Endothelial cell of umbilical vein (primary cell): ENCODE measurements at regions not wholly inside any gene's neighbourhood (a gene's known extent, or its start where the extent isn't known, plus 50 kb on each side); places are given as distances from the start of the nearest gene placed in this dataset.

Experiments used
- BruUV-seq: library from RNA; stranded (reverse); fragments of 400-500 nt; replicated peaks from 2 replicates; lab custom pipeline; 2021; lab: Mats Ljungman, UMichigan
- CTCF ChIA-PET: fragments of 300-600, 350-600 bp; sonication (Branson Sonifier 250); formaldehyde crosslinking; loops from one replicate; lab custom pipeline; 2021; ENCODE audit warnings: antibody characterized with exemption, inconsistent platforms; lab: Charles Lee
- POLR2A ChIA-PET: fragments of 300-600, 350-600 bp; sonication (Branson Sonifier 250); formaldehyde crosslinking; loops from one replicate; lab custom pipeline; 2021; ENCODE audit warnings: antibody characterized with exemption, inconsistent platforms; lab: Charles Lee
- DNase-seq: peaks from one replicate; pipeline ENCODE4 v3.0.0-alpha.2; 2011; ENCODE audit warnings: low read depth, low spot score
- FAIRE-seq: peaks from 2 replicates; lab custom pipeline; 2011; peaks lifted over from hg19 to GRCh38; lab: Jason Lieb, UNC
- H2AFZ ChIP-seq: 2 replicates; pipeline ENCODE4 v1.6.0; 2012; ENCODE audit warnings: low read depth, low read length, control low read depth, inconsistent platforms
- H3K27ac ChIP-seq: 2 replicates; pipeline ENCODE4 v1.5.1; 2011; ENCODE audit warnings: low read depth, mild to moderate bottlenecking, control low read depth, low read length, moderate library complexity; ENCODE audit not compliant: insufficient read depth
- H3K27me3 ChIP-seq, 2 experiments: 2 replicates each; pipeline versions ENCODE4 v1.6.0 to v1.6.1; 2011; ENCODE audit warnings: low read length in 2 of 2, mixed read lengths in 1 of 2; ENCODE audit not compliant: control insufficient read depth in 2 of 2, insufficient read depth in 2 of 2
- H3K36me3 ChIP-seq, 2 experiments: 2 replicates in 1 of 2; 3 replicates in 1 of 2; pipeline ENCODE4 v1.5.1; 2011; ENCODE audit warnings: low read length in 2 of 2, mild to moderate bottlenecking in 1 of 2, moderate library complexity in 1 of 2; ENCODE audit not compliant: control insufficient read depth in 2 of 2, insufficient read depth in 2 of 2; ENCODE audit errors: extremely low read depth in 1 of 2
- H3K4me1 ChIP-seq: 3 replicates; pipeline ENCODE4 v1.5.1; 2011; ENCODE audit warnings: mild to moderate bottlenecking, low read length; ENCODE audit not compliant: control insufficient read depth, insufficient read depth; ENCODE audit errors: extremely low read depth
- H3K4me2 ChIP-seq: 2 replicates; pipeline ENCODE4 v1.6.1; 2011; ENCODE audit warnings: low read length, control low read depth, mixed read lengths; ENCODE audit not compliant: insufficient read depth
- H3K4me3 ChIP-seq, 3 experiments: fragments of 200-600 bp in 1 of 3; sonication (generic), shearing (Covaris generic) in 1 of 3; replicated peaks in 1 of 3; 2 replicates each; pipeline ENCODE4 v1.5.1; 2011 to 2016; ENCODE audit warnings: control low read depth in 3 of 3, low read length in 3 of 3, mild to moderate bottlenecking in 2 of 3, inconsistent platforms in 1 of 3, low read depth in 1 of 3, moderate library complexity in 1 of 3; ENCODE audit not compliant: insufficient read depth in 1 of 3
- H3K79me2 ChIP-seq: 2 replicates; pipeline ENCODE4 v1.6.0; 2012; ENCODE audit warnings: low read length, inconsistent platforms; ENCODE audit not compliant: control insufficient read depth, insufficient read depth
- H3K9ac ChIP-seq: replicated peaks from 2 replicates; pipeline ENCODE3; 2011; ENCODE audit warnings: low read length, control low read depth; ENCODE audit not compliant: insufficient read depth; ENCODE audit errors: extremely low read depth
- H3K9me1 ChIP-seq: replicated peaks from 3 replicates; pipeline ENCODE4 v1.6.0; 2011; ENCODE audit warnings: mild to moderate bottlenecking, low read length; ENCODE audit not compliant: control insufficient read depth, insufficient read depth; ENCODE audit errors: extremely low read depth
- H3K9me3 ChIP-seq: replicated peaks from 2 replicates; pipeline ENCODE4 v1.5.1; 2012; ENCODE audit warnings: low read length, inconsistent platforms; ENCODE audit not compliant: control insufficient read depth, insufficient read depth
- H4K20me1 ChIP-seq: replicated peaks from 2 replicates; pipeline ENCODE3; 2011; ENCODE audit warnings: mild to moderate bottlenecking, low read length; ENCODE audit not compliant: control insufficient read depth, insufficient read depth; ENCODE audit errors: extremely low read depth
- EZH2 ChIP-seq: IDR thresholded peaks from 2 replicates; pipeline ENCODE4 v1.6.1; 2012; ENCODE audit warnings: borderline replicate concordance, low read depth, mild to moderate bottlenecking, moderate library complexity, low read length, inconsistent platforms; ENCODE audit not compliant: severe bottlenecking
- FOS ChIP-seq: IDR thresholded peaks from 2 replicates; pipeline ENCODE4 v1.6.1; 2011; ENCODE audit warnings: mild to moderate bottlenecking, low read length, moderate library complexity, borderline replicate concordance; ENCODE audit not compliant: insufficient read depth
- GATA2 ChIP-seq: IDR thresholded peaks from 2 replicates; pipeline ENCODE4 v1.7.0; 2011; ENCODE audit warnings: low read depth, mild to moderate bottlenecking, moderate library complexity, mixed read lengths, low read length; ENCODE audit not compliant: insufficient read length, insufficient read depth
- JUN ChIP-seq: IDR thresholded peaks from 2 replicates; pipeline ENCODE4 v1.6.1; 2011; ENCODE audit warnings: borderline replicate concordance, low read depth; ENCODE audit not compliant: insufficient read length, insufficient read depth
- MAX ChIP-seq: IDR thresholded peaks from 2 replicates; pipeline ENCODE4 v1.6.1; 2011; ENCODE audit not compliant: insufficient read depth, insufficient read length
- MYC ChIP-seq: IDR thresholded peaks from one replicate; pipeline ENCODE4 v1.6.1; 2011; ENCODE audit warnings: mild to moderate bottlenecking, low read depth, low read length
- POLR2A ChIP-seq: IDR thresholded peaks from 2 replicates; pipeline ENCODE4 v1.6.1; 2012; ENCODE audit warnings: low read depth, mild to moderate bottlenecking, control low read depth, low read length
- POLR2AphosphoS5 ChIP-seq: IDR thresholded peaks from 2 replicates; pipeline ENCODE4 v1.6.1; 2012; ENCODE audit warnings: low read depth, mild to moderate bottlenecking, control low read depth, low read length, moderate library complexity; ENCODE audit not compliant: insufficient read depth
- dilution Hi-C: fragments of 300-500 bp; cut with MboI; formaldehyde crosslinking; loops from one replicate; pipeline ENCODE4 v1.15.0; 2019; ENCODE audit warnings: low sequenced_read_pairs; ENCODE audit not compliant: extremely low pct_ligation_motif_present
- intact Hi-C: fragments of 100-400 bp; cut with micrococcal nuclease; formaldehyde crosslinking; loops from one replicate; pipeline ENCODE4 v1.10.0; 2022
- TF ChIP-seq, protein P1 (sequence below), 2 donors: IDR thresholded peaks; 1 replicate in 1 of 2; 2 replicates in 1 of 2; pipeline ENCODE4 v1.5.1; 2011; ENCODE audit warnings: low read length in 2 of 2, mild to moderate bottlenecking in 2 of 2, moderate library complexity in 2 of 2, control low read depth in 1 of 2, inconsistent platforms in 1 of 2, low read depth in 1 of 2; ENCODE audit not compliant: insufficient read depth in 1 of 2; ENCODE audit errors: extremely low read depth in 1 of 2

DNA sequence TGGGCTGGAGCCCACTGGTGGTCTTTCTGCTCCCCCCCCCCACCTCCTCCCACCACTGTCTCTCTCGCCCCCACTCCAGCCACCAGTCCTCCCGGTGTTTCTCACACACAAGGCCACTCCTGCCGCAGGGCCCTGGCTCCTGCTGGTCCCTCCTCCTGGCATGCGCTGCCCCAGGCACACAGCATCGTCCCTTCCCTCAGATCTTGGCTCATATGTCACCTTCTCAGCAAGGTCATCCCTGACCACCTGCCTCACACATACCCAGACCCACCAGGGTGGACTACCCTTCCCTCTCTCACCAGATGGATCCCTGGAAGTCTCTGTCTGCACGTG lies 101.5 kb upstream of the IQSEC1 start:
- H3K36me3 ChIP-seq = no peaks in the 10 kb centered on the region
- no peak overlapping the region for H3K4me3 ChIP-seq
- no peak overlapping the region for H3K9ac ChIP-seq
- H3K27ac ChIP-seq = no peak overlapping the region
- BruUV-seq = no TSS peak
- POLR2A ChIA-PET = no interaction called here
- H3K9me3 ChIP-seq = no peaks in the 10 kb centered on the region
- CTCF ChIA-PET = no interaction called here
- H3K4me2 ChIP-seq = no peak overlapping the region
- dilution Hi-C loops = no loop called here
- no peaks in the 10 kb centered on the region for H3K79me2 ChIP-seq
- H4K20me1 ChIP-seq = no peaks in the 10 kb centered on the region
- TF ChIP-seq MAX (no peak), MYC (no peak), POLR2AphosphoS5 (no peak), POLR2A (no peak), EZH2 (no peak), GATA2 (no peak), FOS (no peak), JUN (no peak)
- TF ChIP-seq, protein P1, sequence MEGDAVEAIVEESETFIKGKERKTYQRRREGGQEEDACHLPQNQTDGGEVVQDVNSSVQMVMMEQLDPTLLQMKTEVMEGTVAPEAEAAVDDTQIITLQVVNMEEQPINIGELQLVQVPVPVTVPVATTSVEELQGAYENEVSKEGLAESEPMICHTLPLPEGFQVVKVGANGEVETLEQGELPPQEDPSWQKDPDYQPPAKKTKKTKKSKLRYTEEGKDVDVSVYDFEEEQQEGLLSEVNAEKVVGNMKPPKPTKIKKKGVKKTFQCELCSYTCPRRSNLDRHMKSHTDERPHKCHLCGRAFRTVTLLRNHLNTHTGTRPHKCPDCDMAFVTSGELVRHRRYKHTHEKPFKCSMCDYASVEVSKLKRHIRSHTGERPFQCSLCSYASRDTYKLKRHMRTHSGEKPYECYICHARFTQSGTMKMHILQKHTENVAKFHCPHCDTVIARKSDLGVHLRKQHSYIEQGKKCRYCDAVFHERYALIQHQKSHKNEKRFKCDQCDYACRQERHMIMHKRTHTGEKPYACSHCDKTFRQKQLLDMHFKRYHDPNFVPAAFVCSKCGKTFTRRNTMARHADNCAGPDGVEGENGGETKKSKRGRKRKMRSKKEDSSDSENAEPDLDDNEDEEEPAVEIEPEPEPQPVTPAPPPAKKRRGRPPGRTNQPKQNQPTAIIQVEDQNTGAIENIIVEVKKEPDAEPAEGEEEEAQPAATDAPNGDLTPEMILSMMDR (IDR thresholded peaks at IDR 0.05; ENCODE audit: extremely low read depth in 1 of 2, insufficient read depth in 1 of 2, low read depth in 1 of 2, low read length in 2 of 2) = no peak
- no peak for FAIRE-seq
- intact Hi-C loops = no loop called here
- no peak for DNase-seq
- H3K4me1 ChIP-seq = no peaks in the 10 kb centered on the region
- no peaks in the 10 kb centered on the region for H3K9me1 ChIP-seq
- no peak overlapping the region for H2AFZ ChIP-seq
- H3K27me3 ChIP-seq = no peaks in the 10 kb centered on the region
